NCI-H524 (cell line): ENCODE measurements at regions not wholly inside any gene's neighbourhood (a gene's known extent, or its start where the extent isn't known, plus 50 kb on each side); places are given as distances from the start of the nearest gene placed in this dataset.
A peak's percentile ranks its signal among the peaks of the same experiment; 100 is the strongest.
"Not testable (repeated sequence)": the region's sequence is repeated elsewhere in the genome, so short reads cannot be mapped to it uniquely, and the experiment has no call there.

Experiments
- DNase-seq, 2 experiments: peaks; one replicate each; lab custom pipeline; 2025; lab: John Stamatoyannopoulos, UW

DNA sequence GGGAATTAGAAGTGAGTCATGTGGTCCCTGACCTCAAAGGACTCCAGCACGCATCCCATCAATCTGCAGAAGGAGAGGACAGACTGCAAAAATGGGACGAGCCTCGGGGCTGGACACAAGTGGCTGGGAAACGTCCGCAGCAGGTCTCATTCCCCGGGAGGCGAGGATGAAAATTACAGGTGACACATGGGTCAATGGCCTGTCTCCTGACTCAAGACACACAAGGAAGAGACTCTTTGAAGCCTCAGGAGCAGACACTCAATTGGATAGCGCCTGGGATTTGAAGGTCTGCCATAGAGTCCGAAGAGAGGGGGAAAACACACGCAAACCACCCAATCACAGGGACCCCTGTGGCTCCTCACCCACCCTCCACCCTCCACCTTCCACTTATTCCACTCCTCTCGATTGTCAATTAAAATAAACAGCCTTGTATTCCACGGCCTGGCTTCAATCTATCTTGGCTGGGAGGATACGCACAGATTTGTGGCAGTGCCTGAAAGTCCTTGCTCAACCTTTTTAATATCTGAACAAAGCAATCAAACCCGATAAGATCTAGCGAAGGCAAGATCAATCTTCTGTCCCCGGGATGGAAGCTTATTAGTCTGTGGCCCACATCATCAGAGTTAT lies 101.8 kb upstream of the CADM1 start:
- DNase-seq = no peak

DNA sequence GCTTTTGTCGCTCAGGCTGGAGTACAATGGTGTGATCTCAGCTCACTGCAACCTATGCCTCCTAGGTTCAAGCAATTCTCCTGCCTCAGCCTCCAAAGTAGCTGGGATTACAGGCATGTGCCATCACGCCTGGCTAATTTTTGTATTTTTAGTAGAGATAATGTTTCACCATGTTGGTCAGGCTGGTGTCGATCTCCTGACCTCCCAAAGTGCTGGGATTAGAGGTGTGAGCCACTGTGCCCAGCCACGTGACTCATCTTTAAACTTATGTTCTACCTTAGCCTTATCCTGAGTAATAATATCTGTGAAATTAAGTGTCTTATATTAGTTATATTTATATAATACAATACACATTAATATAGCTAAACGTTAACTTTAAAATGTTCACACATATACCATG lies 101.2 kb upstream of the CADM1 start:
- DNase-seq = not testable (repeated sequence)

DNA sequence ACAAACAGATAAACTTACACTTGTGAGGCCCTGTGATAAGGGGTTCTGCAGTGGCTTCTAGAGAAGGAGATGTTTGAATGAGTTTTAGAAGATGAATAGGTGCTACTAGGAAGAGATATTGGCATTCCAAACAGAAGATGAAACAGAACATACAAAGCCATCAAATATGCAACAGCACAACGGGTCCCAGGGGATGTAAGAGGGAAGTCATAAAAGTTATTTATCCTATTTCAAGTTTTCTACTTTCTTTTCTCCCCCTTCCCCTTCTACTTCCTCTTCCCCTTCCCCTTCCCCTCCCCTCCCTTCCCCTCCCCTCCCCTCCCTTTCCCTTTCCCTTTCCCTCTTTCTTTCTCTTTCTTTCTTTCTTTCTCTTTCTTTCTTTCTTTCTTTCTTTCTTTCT lies 94.9 kb upstream of the CADM1 start:
- no peak for DNase-seq

DNA sequence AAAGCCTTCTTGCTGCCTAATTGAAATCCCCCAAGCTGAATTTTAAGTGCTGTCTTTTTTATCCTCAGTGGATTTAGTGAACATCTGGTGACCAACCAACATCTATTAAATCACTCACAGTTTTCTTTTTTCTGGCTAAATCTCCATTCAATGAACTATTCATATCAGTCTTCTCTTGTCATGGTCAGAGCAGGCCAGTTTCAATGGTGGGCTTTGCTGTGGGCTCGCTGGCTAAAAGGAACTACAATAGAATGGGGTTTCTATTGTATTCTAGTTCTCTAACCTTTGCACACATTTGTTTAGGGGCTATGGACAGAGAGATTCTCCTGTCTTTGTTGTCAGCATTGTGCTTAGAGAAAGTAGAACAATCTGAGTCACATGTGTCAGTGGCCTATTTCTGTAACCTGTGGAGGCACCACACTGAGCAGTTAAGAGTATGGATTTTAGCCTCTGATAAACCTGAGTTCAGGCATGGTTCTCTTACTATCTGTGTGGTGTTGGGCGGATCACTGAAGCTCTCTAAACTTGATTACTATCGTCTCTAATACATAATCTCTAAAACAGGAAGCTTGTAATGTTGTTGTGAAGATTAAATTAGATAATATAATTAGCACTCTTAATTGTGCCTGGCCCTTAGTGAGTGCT lies 94.2 kb upstream of the CADM1 start:
- DNase-seq = peak; percentile 15 to 76

DNA sequence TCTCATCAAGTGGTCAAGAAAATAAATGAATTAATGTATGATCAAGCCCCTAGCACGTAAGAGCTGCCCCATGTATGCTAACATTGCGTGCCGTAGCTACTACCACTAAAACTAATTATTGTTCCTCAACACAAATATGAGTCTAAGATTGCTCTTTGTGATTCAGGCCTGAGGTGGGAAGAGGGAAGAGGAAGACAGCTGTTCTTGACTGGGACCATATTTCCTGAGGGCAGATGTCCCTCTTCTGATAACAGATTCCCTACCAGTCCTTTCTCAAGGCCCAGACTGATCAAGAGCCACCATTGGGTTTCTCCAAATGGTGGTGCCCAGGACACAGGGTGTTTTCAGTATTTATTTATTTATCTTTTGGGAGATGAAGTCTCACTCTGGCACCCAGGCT lies 87.2 kb upstream of the CADM1 start:
- DNase-seq = peak in 1 of 2 experiments; percentile 50

DNA sequence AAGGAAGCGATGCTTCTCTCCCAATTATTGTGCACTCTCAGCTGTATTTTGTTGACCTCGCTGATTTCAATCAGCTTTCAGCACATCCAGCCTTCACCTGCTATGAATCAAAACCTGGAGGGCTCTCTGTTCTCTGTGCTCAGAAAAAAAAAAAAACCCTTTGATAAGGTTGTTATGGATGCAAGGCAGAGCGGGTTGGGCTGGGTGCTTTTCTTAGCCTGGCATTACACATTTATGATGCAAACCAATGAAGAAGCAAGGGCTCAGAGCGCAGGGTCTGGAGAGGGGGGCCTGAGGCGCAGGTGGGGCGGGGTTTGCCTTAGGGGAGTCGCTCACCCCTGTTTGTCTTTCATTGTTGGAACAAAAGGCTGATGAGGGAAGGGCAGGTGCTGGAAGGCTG lies 86.0 kb upstream of the CADM1 start:
- no peak for DNase-seq

DNA sequence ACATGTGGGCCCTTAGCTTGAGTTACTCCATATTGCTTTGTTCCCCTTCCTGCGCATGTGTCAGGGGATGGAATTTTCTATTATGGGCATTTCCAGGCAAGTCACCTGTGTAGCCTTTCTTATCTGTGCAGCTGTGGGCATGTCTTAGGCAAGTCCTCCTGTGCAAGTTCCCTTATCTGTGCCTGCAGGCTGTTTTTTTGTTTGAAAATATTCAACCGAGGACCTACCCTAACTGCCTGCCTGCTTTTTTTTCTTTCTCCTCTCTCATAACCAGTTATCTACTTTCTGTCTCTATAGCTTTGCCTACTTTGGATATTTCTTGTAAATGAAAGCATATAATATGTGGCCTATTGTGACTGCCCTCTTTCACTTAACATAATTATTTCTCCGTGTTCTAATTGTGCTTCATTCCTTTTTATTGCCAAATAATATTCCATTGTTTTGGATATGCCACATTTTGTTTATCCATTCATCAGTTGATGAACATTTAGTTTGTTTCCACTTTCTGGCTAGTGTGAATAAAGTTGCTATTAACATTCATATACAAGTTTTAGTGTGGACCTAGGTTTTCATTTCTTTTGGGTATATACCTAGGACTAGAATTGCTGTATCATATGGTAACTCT lies 83.6 kb upstream of the CADM1 start:
- no peak for DNase-seq

DNA sequence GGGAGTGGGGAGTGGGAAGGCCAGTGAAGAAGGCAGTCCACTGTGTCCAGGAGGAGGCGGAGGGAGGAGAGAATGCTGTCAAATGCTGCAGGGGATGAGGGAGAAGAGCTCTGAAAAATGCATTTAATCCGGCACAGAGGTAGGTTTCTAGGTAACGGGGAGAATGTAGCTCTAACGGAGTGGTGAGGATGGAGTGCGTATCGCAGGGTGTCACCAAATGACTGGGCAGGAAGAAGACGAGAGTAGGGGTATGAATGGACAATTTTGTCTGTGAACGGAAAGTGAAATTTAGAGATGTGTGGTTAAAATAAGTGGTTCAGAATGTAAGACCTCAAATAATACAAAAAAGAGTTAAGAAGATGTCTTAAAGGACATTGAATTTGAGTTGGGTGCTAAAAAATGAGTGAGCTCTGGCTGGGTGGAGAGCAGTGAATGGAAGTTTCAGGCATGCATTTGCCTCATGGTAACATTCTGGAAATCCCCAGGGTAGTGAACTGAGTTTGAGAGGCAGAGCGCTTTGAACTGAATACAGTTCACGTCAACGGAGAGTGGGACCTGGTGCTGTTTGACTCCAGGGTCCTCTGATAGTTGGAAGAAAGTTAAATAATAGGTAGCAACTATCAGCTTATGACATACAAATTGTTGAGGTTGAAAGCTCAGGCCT lies 81.3 kb upstream of the CADM1 start:
- DNase-seq = no peak

DNA sequence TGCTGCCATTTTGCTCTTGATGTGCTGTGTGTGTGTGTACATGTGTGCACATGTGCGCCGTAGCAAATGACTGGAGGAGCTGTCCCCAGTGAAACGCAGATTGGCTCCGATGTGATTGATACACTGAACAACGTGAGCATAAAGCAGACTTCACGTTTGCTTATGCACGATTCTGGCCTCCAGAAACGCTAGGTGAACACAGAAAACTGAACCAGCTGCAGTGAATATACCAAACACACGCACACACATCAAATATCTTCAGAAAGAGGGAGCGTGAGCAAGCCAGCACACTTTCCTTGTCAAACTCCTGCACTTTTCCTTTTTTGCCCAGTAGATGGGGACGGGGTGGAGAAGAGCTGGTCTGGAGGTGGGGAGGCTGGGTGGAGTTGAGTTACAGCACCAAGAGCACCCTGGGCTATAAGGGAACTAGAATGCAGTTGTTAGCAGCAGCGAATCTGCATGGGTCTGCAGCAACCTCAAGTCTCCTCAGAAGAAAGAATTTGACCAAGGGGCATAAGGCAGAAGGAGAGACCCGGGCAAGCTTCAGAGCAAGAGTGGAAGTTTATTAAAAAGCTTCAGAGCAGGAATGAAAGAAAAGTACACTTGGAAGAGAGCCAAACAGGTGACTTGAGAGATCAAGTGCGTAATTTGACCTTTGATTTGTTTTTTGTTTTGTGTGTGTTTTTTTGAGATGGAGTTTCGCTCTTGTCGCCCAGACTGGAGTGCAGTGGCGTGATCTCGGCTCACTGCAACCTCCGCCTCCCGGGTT lies 77.8 kb upstream of the CADM1 start:
- peak; percentile 4 to 47 for DNase-seq

DNA sequence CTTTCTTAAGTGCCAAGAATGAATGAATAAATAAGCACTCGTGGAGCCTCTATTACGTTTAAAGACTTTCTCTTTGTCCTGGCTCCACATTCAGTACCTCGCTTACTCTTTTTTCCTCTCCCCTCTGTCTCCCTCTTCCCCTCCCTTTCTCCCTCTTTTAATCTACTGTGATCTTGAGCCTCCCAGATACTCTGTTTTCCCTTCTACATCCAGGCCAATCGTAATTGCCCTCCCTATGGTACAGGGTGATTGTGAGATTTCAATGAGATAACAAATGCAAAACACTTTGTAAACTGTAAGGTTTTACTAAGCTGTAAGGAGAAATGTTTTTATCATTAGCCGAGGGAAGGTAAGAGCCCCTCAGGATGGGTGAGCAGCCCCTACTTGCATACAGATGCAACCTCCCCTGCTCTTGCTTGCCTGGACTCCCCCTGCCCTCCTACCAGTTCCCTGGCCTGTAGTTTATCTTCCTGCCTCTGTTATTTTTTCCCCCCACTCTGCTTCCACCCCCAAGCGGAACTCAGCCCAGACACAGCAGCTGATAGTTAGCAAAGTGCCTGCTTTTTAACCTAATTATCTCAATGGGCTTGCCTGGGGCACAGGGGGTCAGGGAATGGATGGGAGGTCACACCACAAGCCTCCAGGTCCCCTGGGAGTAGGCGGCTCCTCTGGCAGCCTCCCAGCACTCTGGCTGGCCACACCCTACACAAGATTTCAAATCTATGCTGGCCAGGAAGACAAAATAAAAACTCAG lies 76.9 kb upstream of the CADM1 start:
- no peak for DNase-seq

DNA sequence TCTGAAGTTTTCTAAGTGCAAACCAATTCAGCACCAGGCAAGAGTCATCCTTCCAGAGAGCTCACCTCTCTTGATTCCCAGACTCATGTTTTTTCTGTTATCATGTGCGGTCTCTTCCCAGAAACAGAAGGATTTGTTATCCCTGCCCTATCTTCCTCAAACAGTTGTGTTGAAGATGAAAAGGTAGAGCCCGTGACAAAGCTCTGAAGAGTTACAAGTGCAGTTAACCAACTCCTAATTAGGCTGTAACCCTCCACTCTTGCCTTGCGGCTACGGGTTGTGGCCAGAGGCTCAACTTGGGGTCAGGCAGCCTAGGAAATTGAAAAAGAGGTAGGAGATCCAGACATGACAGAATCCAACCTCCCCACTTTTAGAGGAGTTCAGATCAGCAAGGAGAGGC lies 76.2 kb upstream of the CADM1 start:
- no peak for DNase-seq

DNA sequence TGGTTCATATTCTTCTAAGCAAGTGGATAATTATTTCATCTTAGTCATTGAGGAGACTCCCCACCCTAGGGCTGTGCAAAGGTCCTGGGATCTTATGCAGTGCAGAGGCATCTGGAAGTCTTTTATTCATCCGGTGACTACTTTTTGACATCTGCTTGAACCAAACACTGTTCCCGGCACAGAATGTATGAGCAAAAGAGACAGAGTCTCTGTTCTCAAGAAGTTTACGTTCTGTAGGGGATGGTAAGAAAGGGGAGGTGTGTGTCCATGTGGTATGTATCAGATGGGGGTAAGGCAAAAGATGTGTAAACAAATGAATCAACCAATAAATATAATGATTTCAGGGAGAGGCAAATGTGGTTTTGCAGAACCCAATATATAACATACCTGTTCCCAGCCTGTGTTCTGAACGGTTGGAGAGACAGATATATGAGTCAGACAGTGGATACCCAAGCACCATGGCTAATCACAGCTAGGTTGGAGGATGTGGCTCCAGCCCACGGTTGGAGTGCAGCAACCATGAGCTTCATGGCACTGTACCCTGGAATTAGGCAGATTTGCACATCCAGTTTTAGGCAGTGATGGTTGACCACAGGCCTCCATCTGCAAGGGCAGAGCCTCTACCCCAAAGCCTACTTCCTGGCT lies 75.1 kb upstream of the CADM1 start:
- no peak for DNase-seq

DNA sequence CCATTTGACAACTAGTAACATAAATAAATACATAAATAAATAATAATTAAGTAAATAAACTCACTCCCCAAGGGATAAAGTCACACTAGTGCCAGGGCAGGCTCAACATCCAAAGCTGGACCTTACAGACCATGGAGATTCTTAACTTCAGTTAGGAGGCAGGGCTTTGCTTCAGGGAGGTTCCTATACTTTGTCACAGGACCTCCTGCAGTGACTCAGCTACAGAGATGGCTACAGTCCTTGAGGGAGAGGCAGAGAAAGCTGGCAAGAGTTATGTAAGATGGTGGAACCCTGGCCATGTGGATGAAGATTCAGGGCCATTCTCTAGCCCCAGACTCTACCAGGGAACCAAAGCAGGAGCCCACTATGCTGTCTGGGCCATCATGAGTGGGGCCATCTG lies 74.1 kb upstream of the CADM1 start:
- no peak for DNase-seq

DNA sequence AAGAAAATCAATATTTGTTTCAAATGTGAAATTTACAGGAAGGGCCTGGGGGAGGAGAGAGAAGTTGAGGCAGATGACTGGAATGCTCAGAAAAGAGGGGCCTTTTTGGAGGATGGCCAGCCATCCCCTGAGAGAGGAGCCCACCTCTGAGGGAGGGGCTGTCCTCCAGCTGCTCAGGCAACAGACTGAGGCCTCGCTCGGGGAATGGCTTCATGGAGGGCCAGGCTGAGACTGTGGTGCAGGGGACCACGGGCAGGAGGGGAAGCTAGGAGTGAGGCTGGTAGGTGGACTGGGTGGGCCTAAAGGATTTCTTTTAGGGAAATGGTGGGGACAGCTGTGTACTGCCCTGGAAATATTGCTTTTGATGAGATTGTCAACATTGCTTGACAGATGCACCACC lies 73.5 kb upstream of the CADM1 start:
- no peak for DNase-seq

DNA sequence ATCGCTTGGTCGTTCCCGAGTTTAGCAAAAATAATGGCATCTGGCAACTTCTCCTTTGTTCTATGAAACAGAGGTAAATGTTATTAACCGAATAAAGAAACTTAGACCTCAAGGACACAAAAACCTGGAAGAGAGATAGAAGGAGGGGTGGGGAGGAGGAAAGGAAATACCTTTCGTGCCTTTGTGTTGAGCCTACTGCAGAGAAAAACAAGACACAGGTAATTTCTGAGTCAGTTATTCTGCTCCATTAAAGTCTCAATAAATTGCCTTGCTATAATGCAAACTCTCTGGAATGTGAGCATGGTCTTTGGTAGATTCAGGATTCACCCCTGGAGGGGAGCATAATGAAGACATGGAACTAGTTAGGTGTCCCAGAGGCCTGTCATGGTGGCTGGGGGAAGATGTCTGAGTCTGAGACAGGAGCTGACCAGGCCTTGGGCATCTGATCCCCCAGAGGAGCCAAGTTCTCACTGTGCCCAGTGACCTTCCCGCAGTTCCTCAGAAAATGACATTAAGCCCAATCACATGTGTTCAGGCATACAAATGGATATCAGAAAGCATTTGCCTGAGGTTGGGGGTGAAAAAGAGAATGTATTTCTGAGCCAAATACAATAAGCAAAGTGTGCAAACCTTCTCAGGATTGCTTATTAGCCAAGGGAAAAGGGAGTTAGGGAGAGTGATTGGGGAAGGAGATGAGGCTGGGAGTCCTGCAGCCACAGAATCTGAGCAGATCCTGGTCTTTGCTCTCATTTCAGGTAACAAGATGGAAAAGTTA lies 72.6 kb upstream of the CADM1 start:
- no peak for DNase-seq

DNA sequence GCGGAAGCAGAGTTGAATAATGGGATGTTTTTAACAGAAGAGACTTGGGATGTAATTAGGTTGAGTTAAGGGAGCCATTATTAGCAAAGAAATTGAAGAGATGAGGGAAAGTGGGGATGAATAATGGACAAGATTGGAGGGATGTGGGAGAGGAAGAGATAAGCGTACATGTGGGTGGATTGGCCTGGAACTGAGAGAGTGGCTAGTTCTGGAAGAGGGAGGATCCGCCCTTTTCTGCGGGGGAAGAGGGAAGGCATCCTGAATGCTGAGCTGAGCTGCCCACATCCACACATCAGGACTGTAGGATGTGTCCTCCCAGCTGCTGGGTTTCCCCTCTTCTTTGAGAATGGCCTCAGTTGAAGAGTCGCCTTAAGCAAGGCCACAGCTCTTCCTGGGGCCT lies 68.3 kb upstream of the CADM1 start:
- DNase-seq = no peak

DNA sequence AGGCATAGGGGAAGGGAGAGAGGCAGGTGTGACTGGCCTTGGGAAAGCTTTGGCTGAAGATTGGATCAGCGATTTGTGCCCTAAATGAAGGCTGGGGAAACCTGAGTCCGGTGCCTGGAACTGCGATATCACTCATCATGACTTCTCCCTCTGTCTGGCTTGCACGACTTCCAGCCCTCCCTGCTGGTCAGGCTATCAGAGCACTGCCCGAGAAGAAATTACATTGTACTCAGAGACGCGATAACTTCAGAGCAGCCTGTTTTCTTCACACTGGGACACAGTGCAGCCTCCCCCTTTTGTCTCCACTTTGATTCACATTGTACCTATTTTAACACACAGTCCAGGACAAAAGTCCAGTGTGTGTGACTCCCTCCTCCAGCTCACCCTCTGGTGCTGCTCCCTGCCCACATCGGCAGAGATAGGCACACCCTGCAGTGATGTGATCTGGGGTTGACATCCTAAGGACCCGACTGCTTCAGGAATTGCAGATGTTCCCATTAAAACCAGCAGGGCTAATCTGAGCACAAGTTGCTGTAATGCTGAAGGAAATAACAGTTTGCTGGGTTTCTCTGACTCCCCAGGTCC lies 62.1 kb upstream of the CADM1 start:
- no peak for DNase-seq

DNA sequence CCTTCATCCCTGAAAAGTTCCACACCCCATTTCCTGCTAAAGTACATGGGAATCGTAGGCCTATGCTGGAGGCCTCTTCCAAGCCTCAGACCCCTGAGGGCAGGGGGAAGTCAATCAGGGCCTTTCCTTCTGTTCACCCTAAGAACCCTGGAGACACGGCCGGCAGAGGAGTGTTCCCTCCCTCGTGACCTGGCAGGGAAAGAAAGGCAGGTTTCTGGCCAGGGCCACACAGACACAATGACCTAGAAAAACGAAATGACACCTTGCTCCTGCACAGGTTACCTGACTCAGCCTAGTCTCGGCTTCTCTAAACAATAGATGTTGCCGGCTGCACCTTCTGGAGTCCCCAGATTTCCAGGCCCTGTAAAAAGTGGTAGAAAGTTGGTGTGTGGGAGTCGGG lies 60.6 kb upstream of the CADM1 start:
- no peak for DNase-seq

DNA sequence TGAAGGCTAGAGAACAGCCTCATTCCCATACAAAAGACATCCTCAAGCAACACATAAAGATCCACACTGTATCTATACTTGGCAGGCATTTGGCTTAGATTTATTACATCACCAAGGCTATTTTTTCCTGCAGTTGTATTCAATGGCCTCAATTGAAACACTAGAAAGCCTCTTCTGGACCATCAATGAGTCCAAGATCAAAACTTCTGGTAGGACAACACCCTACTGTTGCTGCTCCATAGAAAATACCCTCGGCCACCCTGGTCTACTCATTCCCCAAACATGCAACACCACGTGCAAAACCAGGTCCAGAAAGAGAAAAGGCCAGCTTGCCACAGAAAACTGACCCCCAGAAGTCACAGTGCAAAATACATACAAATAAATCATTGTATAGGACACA lies 56.9 kb upstream of the CADM1 start:
- DNase-seq = no peak

DNA sequence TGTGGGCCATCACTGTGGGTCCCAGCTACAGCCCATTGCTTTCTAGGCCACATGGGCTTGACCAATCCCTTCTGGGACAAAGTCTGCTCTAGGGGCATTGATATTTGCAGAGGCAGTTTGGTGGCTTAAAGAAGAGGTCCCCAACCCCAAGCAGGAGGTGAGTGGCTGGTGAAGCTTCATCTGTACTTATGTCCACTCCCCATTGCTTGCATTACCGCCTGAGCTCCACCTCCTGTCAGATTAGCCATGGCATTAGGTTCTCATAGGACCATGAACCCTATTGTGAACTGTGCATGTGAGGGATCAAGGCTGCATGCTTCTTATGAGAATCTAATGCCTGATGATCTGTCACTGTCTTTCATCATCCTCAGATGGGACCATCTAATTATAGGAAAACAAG lies 54.4 kb upstream of the CADM1 start:
- no peak for DNase-seq
